GM23338 (cell line): ENCODE measurements at regions not wholly inside any gene's neighbourhood (a gene's known extent, or its start where the extent isn't known, plus 50 kb on each side); places are given as distances from the start of the nearest gene placed in this dataset.
A peak's percentile ranks its signal among the peaks of the same experiment; 100 is the strongest.

Experiments
- ATAC-seq: fragments of 200-7000 bp; cut with Tn5 transposase; 3 replicates; pipeline ENCODE4 v1.9.1; 2020
- DNase-seq: peaks from one replicate; pipeline ENCODE4 v3.0.0-alpha.2; 2015; ENCODE audit warnings: low spot score
- H2AFZ ChIP-seq: fragments of 200-600 bp; sonication (generic); 2 replicates; pipeline ENCODE4 v1.8.0; 2016; ENCODE audit warnings: antibody characterized with exemption, mild to moderate bottlenecking, moderate library complexity
- H3F3A ChIP-seq: fragments of 200-600 bp; sonication (generic); replicated peaks from 2 replicates; pipeline ENCODE4 v1.8.0; 2017; ENCODE audit warnings: antibody characterized with exemption, mixed run types, low read depth
- H3K27ac ChIP-seq: fragments of 200-600 bp; sonication (generic); 2 replicates; pipeline ENCODE4 v1.6.1; 2016; ENCODE audit warnings: low read depth
- H3K27me3 ChIP-seq: fragments of 200-600 bp; sonication (generic); 2 replicates; pipeline ENCODE4 v1.8.0; 2016; ENCODE audit warnings: mild to moderate bottlenecking, mixed run types, moderate library complexity; ENCODE audit not compliant: insufficient read depth
- H3K36me3 ChIP-seq: fragments of 200-600 bp; sonication (generic); 2 replicates; pipeline ENCODE4 v1.8.0; 2016; ENCODE audit warnings: mild to moderate bottlenecking; ENCODE audit not compliant: insufficient read depth
- H3K4me1 ChIP-seq: fragments of 200-600 bp; sonication (generic); 2 replicates; pipeline ENCODE4 v1.8.0; 2016; ENCODE audit warnings: mild to moderate bottlenecking, moderate library complexity; ENCODE audit not compliant: insufficient read depth
- H3K4me2 ChIP-seq: fragments of 200-600 bp; sonication (generic); 2 replicates; pipeline ENCODE4 v1.7.1; 2017; ENCODE audit warnings: mixed run types
- H3K4me3 ChIP-seq: fragments of 200-600 bp; sonication (generic); 2 replicates; pipeline ENCODE4 v1.6.1; 2016; ENCODE audit warnings: mixed run types
- H3K79me2 ChIP-seq: fragments of 200-600 bp; sonication (generic); replicated peaks from 2 replicates; pipeline ENCODE4 v1.8.0; 2017; ENCODE audit warnings: mild to moderate bottlenecking; ENCODE audit not compliant: insufficient read depth
- H3K9me2 ChIP-seq: fragments of 200-600 bp; sonication (generic); 2 replicates; pipeline ENCODE4 v1.8.0; 2017; ENCODE audit not compliant: insufficient read depth
- H4K20me1 ChIP-seq: fragments of 200-600 bp; sonication (generic); replicated peaks from 2 replicates; pipeline ENCODE4 v1.8.0; 2017; ENCODE audit warnings: mild to moderate bottlenecking; ENCODE audit not compliant: insufficient read depth
- H3K27ac Mint-ChIP-seq: 2 replicates; pipeline ENCODE4 v1.8.0; 2020; ENCODE audit warnings: inconsistent platforms, mild to moderate bottlenecking, moderate library complexity, mixed read lengths
- H3K27me3 Mint-ChIP-seq: 3 replicates; pipeline ENCODE4 v1.8.0; 2022; ENCODE audit warnings: low read depth, mild to moderate bottlenecking, moderate library complexity, mixed read lengths, inconsistent platforms; ENCODE audit not compliant: insufficient read depth, poor library complexity
- H3K36me3 Mint-ChIP-seq: 3 replicates; pipeline ENCODE4 v1.8.0; 2021; ENCODE audit warnings: low read depth, mild to moderate bottlenecking, inconsistent platforms, moderate library complexity, mixed read lengths
- H3K4me1 Mint-ChIP-seq: 3 replicates; pipeline ENCODE4 v1.8.0; 2020; ENCODE audit warnings: mild to moderate bottlenecking, inconsistent platforms, mixed read lengths
- H3K4me3 Mint-ChIP-seq: 3 replicates; pipeline ENCODE4 v1.8.0; 2021; ENCODE audit warnings: moderate library complexity, mild to moderate bottlenecking, inconsistent platforms, mixed read lengths
- H3K9me3 Mint-ChIP-seq: 3 replicates; pipeline ENCODE4 v1.8.0; 2020; ENCODE audit warnings: moderate library complexity, mild to moderate bottlenecking, inconsistent platforms, mixed read lengths
- CREB1 ChIP-seq: fragments of 250-450 bp; sonication (Bioruptor Pico); IDR thresholded peaks from 2 replicates; pipeline ENCODE4 v1.5.0; 2020; ENCODE audit warnings: low read depth, mild to moderate bottlenecking, moderate library complexity
- STAT1 ChIP-seq: IDR thresholded peaks from one replicate; pipeline ENCODE4 v1.6.1; 2016; ENCODE audit warnings: antibody characterized with exemption; ENCODE audit not compliant: unreplicated experiment
- TF ChIP-seq, protein P1 (sequence below): IDR thresholded peaks from 2 replicates; pipeline ENCODE4 v1.6.1; 2016; ENCODE audit warnings: antibody characterized with exemption
- TF ChIP-seq, protein P2 (sequence below): IDR thresholded peaks from one replicate; pipeline ENCODE4 v1.6.1; 2018; ENCODE audit warnings: antibody characterized with exemption; ENCODE audit not compliant: unreplicated experiment
- TF ChIP-seq, protein P3 (sequence below), 2 experiments: fragments of 200-600 bp in 1 of 2; sonication (generic) in 1 of 2; conservative IDR thresholded peaks; 2 replicates each; pipeline versions ENCODE4 v1.5.1 to v1.6.1; 2016 to 2017; ENCODE audit warnings: antibody characterized with exemption in 2 of 2, low read depth in 2 of 2, mild to moderate bottlenecking in 2 of 2, moderate library complexity in 1 of 2

DNA sequence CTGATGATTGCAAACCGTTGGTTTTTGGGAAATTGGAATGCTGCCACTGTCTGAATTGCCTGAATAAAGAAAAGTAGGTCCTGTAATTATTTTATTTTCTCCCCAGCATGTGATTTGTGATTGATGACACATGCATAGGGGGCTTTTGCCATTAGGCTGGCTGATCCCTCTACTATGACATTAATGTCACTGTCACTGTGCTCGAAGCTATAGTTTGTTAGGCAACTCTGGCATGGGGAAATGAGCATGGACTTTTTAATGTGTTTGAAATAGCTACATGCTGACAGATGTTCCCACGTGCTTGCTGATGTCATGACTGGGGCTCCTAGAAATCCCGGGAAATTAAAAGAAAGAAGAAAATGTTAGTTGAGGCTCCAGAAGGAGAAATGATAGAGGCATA lies 99.1 kb downstream of the HRH4 start (continued):
- TF ChIP-seq, protein P1, sequence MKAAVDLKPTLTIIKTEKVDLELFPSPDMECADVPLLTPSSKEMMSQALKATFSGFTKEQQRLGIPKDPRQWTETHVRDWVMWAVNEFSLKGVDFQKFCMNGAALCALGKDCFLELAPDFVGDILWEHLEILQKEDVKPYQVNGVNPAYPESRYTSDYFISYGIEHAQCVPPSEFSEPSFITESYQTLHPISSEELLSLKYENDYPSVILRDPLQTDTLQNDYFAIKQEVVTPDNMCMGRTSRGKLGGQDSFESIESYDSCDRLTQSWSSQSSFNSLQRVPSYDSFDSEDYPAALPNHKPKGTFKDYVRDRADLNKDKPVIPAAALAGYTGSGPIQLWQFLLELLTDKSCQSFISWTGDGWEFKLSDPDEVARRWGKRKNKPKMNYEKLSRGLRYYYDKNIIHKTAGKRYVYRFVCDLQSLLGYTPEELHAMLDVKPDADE: no peak

DNA sequence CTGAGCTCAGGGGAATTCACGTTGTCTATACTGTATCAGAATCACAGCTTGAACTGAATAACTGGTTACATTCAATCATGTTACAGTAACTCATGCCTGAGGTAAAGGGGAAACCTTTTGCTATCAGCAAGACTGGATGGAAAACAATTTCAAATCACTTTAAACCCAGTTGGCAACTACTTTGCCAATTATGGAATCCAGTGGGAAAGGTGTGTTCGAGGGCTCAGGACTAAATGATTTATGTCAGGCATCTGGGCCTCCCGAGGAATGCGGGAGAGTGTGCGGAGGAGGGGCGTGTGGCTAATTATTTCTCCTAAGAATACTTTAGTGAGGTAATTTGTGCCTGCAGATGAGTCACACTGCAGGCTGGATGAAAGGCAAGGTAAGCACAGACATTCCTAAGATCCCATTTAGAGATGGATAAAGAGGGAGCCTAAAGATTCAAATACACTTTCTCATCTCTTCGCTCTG lies 100.1 kb downstream of the HRH4 start:
- Mint-ChIP-seq H3K4me3 (no peak overlapping the region; the same call in 2 of the 3 replicates), H3K27ac (no peak overlapping the region), H3K27me3 (peaks cover 3% of the 10 kb centered on the region), H3K36me3 (no peaks in the 10 kb centered on the region), H3K4me1 (peaks cover 20% of the 10 kb centered on the region), H3K9me3 (no peaks in the 10 kb centered on the region)
- TF ChIP-seq CREB1: peak; percentile 40; the same call in 1 of the 2 replicates
- TF ChIP-seq, protein P2, sequence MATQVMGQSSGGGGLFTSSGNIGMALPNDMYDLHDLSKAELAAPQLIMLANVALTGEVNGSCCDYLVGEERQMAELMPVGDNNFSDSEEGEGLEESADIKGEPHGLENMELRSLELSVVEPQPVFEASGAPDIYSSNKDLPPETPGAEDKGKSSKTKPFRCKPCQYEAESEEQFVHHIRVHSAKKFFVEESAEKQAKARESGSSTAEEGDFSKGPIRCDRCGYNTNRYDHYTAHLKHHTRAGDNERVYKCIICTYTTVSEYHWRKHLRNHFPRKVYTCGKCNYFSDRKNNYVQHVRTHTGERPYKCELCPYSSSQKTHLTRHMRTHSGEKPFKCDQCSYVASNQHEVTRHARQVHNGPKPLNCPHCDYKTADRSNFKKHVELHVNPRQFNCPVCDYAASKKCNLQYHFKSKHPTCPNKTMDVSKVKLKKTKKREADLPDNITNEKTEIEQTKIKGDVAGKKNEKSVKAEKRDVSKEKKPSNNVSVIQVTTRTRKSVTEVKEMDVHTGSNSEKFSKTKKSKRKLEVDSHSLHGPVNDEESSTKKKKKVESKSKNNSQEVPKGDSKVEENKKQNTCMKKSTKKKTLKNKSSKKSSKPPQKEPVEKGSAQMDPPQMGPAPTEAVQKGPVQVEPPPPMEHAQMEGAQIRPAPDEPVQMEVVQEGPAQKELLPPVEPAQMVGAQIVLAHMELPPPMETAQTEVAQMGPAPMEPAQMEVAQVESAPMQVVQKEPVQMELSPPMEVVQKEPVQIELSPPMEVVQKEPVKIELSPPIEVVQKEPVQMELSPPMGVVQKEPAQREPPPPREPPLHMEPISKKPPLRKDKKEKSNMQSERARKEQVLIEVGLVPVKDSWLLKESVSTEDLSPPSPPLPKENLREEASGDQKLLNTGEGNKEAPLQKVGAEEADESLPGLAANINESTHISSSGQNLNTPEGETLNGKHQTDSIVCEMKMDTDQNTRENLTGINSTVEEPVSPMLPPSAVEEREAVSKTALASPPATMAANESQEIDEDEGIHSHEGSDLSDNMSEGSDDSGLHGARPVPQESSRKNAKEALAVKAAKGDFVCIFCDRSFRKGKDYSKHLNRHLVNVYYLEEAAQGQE: no peak
- H4K20me1 ChIP-seq: no peaks in the 10 kb centered on the region
- H3F3A ChIP-seq: no peaks in the 10 kb centered on the region
- H3K27ac ChIP-seq: no peak overlapping the region
- no peak overlapping the region for H2AFZ ChIP-seq
- H3K36me3 ChIP-seq: no peaks in the 10 kb centered on the region
- peaks cover 21% of the 10 kb centered on the region for H3K4me1 ChIP-seq
- no peak overlapping the region for H3K4me3 ChIP-seq
- 0 out of 2 replicates have a peak overlapping the region, but pooled peaks have one; percentile 16 for H3K4me2 ChIP-seq
- H3K79me2 ChIP-seq: no peaks in the 10 kb centered on the region
- H3K9me2 ChIP-seq: no peaks in the 10 kb centered on the region
- DNase-seq: peak; percentile 86
- ATAC-seq: peak; percentile 89
- no peaks in the 10 kb centered on the region for H3K27me3 ChIP-seq

DNA sequence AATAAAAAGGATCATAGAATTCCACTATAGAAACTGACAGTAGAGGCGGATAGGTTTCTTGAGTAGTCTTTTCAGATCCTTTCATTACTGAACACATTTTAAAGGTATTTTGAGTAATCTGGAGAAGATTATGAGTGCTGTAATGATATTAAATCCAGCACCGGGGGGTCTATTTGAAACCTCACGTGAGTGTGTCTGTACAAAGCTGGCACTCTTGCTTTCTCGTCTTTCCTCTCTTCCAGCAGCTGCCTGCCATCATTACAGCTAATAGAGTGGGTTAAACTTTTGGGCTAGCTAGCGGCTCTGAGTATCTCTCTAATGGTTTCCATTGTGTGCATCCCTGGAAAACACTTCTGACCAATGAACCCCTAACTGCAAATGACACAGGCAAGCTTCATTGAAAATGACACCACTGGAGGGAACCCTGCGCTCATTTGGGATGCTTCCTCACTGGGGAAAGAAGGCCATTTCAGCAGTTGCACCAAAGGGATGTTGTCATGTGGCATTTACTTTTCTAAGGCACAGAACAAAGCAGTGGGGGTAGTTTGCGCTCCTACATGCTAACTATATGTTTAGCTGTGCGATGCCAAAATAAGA lies 101.0 kb downstream of the HRH4 start:
- Histone ChIP-seq H2AFZ (peak overlapping the region; percentile 78; the same call in 1 of the 2 replicates), H3K27ac (0 out of 2 replicates have a peak overlapping the region, but pooled peaks have one; percentile 59), H3K27me3 (no peaks in the 10 kb centered on the region), H3K4me3 (no peak overlapping the region), H3K4me2 (0 out of 2 replicates have a peak overlapping the region, but pooled peaks have one; percentile 11), H4K20me1 (no peaks in the 10 kb centered on the region), H3K36me3 (no peaks in the 10 kb centered on the region), H3F3A (no peaks in the 10 kb centered on the region), H3K9me2 (no peaks in the 10 kb centered on the region), H3K79me2 (no peaks in the 10 kb centered on the region), H3K4me1 (peaks cover 21% of the 10 kb centered on the region)
- peaks cover 20% of the 10 kb centered on the region for H3K4me1 Mint-ChIP-seq
- H3K27ac Mint-ChIP-seq: no peak overlapping the region
- H3K27me3 Mint-ChIP-seq: peaks cover 3% of the 10 kb centered on the region
- no peaks in the 10 kb centered on the region for H3K9me3 Mint-ChIP-seq
- no peak for TF ChIP-seq STAT1
- TF ChIP-seq, protein P3, sequence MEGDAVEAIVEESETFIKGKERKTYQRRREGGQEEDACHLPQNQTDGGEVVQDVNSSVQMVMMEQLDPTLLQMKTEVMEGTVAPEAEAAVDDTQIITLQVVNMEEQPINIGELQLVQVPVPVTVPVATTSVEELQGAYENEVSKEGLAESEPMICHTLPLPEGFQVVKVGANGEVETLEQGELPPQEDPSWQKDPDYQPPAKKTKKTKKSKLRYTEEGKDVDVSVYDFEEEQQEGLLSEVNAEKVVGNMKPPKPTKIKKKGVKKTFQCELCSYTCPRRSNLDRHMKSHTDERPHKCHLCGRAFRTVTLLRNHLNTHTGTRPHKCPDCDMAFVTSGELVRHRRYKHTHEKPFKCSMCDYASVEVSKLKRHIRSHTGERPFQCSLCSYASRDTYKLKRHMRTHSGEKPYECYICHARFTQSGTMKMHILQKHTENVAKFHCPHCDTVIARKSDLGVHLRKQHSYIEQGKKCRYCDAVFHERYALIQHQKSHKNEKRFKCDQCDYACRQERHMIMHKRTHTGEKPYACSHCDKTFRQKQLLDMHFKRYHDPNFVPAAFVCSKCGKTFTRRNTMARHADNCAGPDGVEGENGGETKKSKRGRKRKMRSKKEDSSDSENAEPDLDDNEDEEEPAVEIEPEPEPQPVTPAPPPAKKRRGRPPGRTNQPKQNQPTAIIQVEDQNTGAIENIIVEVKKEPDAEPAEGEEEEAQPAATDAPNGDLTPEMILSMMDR (conservative IDR thresholded peaks at IDR 0.05; ENCODE audit: low read depth in 2 of 2): peak in 1 of 2 experiments; percentile 38; a peak in 2 of 4 replicates
- no peaks in the 10 kb centered on the region for H3K36me3 Mint-ChIP-seq
- ATAC-seq: no peak
- no peak overlapping the region for H3K4me3 Mint-ChIP-seq
- no peak for DNase-seq
